Endodermal cell (in vitro differentiated cells): ENCODE measurements at regions not wholly inside any gene's neighbourhood (a gene's known extent, or its start where the extent isn't known, plus 50 kb on each side); places are given as distances from the start of the nearest gene placed in this dataset.
A peak's percentile ranks its signal among the peaks of the same experiment; 100 is the strongest.

ENCODE experiments used
- DNase-seq: peaks from one replicate; pipeline ENCODE4 v3.0.0-alpha.2; 2017
- H3K27ac ChIP-seq: 2 replicates; pipeline ENCODE4 v1.5.1; 2013; ENCODE audit warnings: mild to moderate bottlenecking, low read depth, low read length, moderate library complexity
- H3K27me3 ChIP-seq: 2 replicates; pipeline ENCODE4 v1.6.1; 2013; ENCODE audit warnings: mild to moderate bottlenecking, low read length, moderate library complexity; ENCODE audit not compliant: insufficient read depth, control insufficient read depth, poor library complexity, severe bottlenecking
- H3K36me3 ChIP-seq: 2 replicates; pipeline ENCODE4 v1.7.0; 2013; ENCODE audit warnings: mild to moderate bottlenecking, low read length, moderate library complexity; ENCODE audit not compliant: control insufficient read depth, insufficient read depth
- H3K4me1 ChIP-seq: one replicate; pipeline ENCODE4 v1.7.0; 2013; ENCODE audit warnings: low read length; ENCODE audit not compliant: control insufficient read depth, insufficient read depth
- H3K4me3 ChIP-seq: 2 replicates; pipeline ENCODE4 v1.5.1; 2013; ENCODE audit warnings: mild to moderate bottlenecking, low read length, moderate library complexity
- H3K9ac ChIP-seq: 2 replicates; pipeline ENCODE4 v1.6.1; 2013; ENCODE audit warnings: mild to moderate bottlenecking, low read length, moderate library complexity; ENCODE audit not compliant: poor library complexity, severe bottlenecking; ENCODE audit errors: extremely low read depth
- H3K9me3 ChIP-seq: 2 replicates; pipeline ENCODE4 v1.6.1; 2013; ENCODE audit warnings: mild to moderate bottlenecking, low read length, moderate library complexity; ENCODE audit not compliant: control insufficient read depth
- H3K27ac Mint-ChIP-seq: 2 replicates; pipeline ENCODE4 v1.8.0; 2020; ENCODE audit warnings: mixed read lengths
- H3K27me3 Mint-ChIP-seq: 2 replicates; pipeline ENCODE4 v1.8.0; 2021; ENCODE audit warnings: mild to moderate bottlenecking, mixed read lengths; ENCODE audit not compliant: insufficient read depth
- H3K36me3 Mint-ChIP-seq: 2 replicates; pipeline ENCODE4 v1.8.0; 2020; ENCODE audit warnings: low read depth, mixed read lengths
- H3K4me1 Mint-ChIP-seq: 2 replicates; pipeline ENCODE4 v1.8.0; 2020; ENCODE audit warnings: mixed read lengths
- H3K4me3 Mint-ChIP-seq: 2 replicates; pipeline ENCODE4 v1.8.0; 2020; ENCODE audit warnings: mild to moderate bottlenecking, moderate library complexity, mixed read lengths
- H3K9me3 Mint-ChIP-seq: 2 replicates; pipeline ENCODE4 v1.8.0; 2020; ENCODE audit warnings: mild to moderate bottlenecking, mixed read lengths
- CTCF ChIP-seq: fragments of 200-600 bp; sonication (generic); conservative IDR thresholded peaks from 2 replicates; pipeline ENCODE4 v1.5.0; 2021; ENCODE audit warnings: antibody characterized with exemption, mild to moderate bottlenecking
- WGBS, 2 experiments: methylation state at CpG; one replicate each; pipeline versions ENCODE4 v1.1.5 to v1.1.7; 2013; ENCODE audit warnings: missing lambda C conversion rate in 2 of 2, mixed read lengths in 1 of 2; ENCODE audit not compliant: insufficient coverage in 1 of 2, insufficient read length in 1 of 2; 5-methylcytosine and 5-hydroxymethylcytosine counted together

GRCh38 chr2:239826786-239827522 is 198.2 kb downstream of the NDUFA10 start:
- no peak overlapping the region for H3K4me3 ChIP-seq
- H3K4me1 ChIP-seq = peaks cover 7% of the 10 kb centered on the region
- H3K9me3 Mint-ChIP-seq = no peaks in the 10 kb centered on the region
- H3K27me3 ChIP-seq = peaks cover 6% of the 10 kb centered on the region
- peaks cover 19% of the 10 kb centered on the region for H3K4me1 Mint-ChIP-seq
- DNase-seq = peak; percentile 29
- H3K9ac ChIP-seq = no peak overlapping the region
- H3K36me3 ChIP-seq = no peaks in the 10 kb centered on the region
- TF ChIP-seq CTCF = no peak
- H3K27ac ChIP-seq = no peak overlapping the region
- 94 to 97% methylated on average over 19 to 21 of the region's 21 CpGs for WGBS, 2 experiments
- H3K27ac Mint-ChIP-seq = no peak overlapping the region
- no peaks in the 10 kb centered on the region for H3K36me3 Mint-ChIP-seq
- no peaks in the 10 kb centered on the region for H3K9me3 ChIP-seq
- H3K27me3 Mint-ChIP-seq = peaks cover 9% of the 10 kb centered on the region
- H3K4me3 Mint-ChIP-seq = no peak overlapping the region

- no peaks in the 10 kb centered on the region for H3K36me3 Mint-ChIP-seq
- no peaks in the 10 kb centered on the region for H3K36me3 ChIP-seq
- WGBS, 2 experiments = 93 to 98% methylated on average over 10 to 13 of the region's 13 CpGs
- no peak for TF ChIP-seq CTCF
- no peaks in the 10 kb centered on the region for H3K9me3 Mint-ChIP-seq
- peaks cover 7% of the 10 kb centered on the region for H3K4me1 ChIP-seq
- H3K27me3 ChIP-seq = peaks cover 6% of the 10 kb centered on the region
- H3K27ac ChIP-seq = no peak overlapping the region
- peaks cover 9% of the 10 kb centered on the region for H3K27me3 Mint-ChIP-seq
- H3K4me3 Mint-ChIP-seq = no peak overlapping the region
- peak; percentile 30 for DNase-seq
- no peak overlapping the region for H3K9ac ChIP-seq
- H3K4me1 Mint-ChIP-seq = peaks cover 16% of the 10 kb centered on the region
- H3K27ac Mint-ChIP-seq = no peak overlapping the region
- H3K9me3 ChIP-seq = no peaks in the 10 kb centered on the region
- H3K4me3 ChIP-seq = no peak overlapping the region
These were observed 198.8 kb downstream of the NDUFA10 start for GRCh38 chr2:239826376-239826775.

GRCh38 chr2:239825705-239825979 is 199.5 kb downstream of the NDUFA10 start:
- 95 to 100% methylated on average over 2 to 5 of the region's 5 CpGs for WGBS, 2 experiments
- Histone ChIP-seq H3K9ac (no peak overlapping the region), H3K27ac (no peak overlapping the region), H3K36me3 (no peaks in the 10 kb centered on the region), H3K27me3 (peaks cover 6% of the 10 kb centered on the region), H3K4me1 (no peaks in the 10 kb centered on the region), H3K4me3 (no peak overlapping the region), H3K9me3 (no peaks in the 10 kb centered on the region)
- Mint-ChIP-seq H3K9me3 (no peaks in the 10 kb centered on the region), H3K27me3 (peaks cover 11% of the 10 kb centered on the region), H3K27ac (no peak overlapping the region), H3K4me1 (peaks cover 8% of the 10 kb centered on the region), H3K4me3 (no peak overlapping the region), H3K36me3 (no peaks in the 10 kb centered on the region)
- DNase-seq = peak; percentile 27
- no peak for TF ChIP-seq CTCF
